NCI-H69 (cell line): ENCODE measurements at regions not wholly inside any gene's neighbourhood (a gene's known extent, or its start where the extent isn't known, plus 50 kb on each side); places are given as distances from the start of the nearest gene placed in this dataset.

Experiments
- DNase-seq: peaks from one replicate; lab custom pipeline; 2025; lab: John Stamatoyannopoulos, UW

DNA sequence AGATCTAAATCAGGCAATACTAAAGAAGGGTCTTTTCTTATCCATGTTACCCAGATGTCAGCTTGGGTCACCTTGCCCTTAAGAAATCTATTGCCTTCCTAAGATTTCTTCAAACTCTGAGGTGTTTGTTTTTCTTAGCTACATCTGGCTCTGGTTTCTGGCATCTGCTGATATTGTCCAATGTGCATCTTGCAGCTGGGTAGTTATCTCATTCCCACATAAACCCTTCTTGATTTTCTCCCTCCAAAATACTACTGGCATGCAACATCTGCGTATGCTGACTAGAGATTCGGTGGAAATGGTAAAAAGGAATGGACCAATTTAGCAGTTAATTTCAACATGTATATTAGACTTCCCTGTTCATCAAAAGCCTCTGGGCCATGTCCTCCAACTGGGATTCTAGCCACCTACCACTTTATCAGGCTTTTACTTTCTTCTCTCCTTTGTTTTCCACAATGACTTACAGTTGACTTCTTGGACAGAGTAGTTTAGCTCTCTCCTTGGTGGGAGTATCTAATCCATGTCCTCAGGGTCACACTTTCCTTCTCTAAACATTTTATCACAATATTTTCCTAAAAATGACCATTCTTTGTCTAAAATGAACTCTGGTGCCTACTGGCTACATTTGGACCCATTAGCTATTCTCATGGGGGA, 324.8 kb upstream of the FAR2 start:
- no peak for DNase-seq

DNA sequence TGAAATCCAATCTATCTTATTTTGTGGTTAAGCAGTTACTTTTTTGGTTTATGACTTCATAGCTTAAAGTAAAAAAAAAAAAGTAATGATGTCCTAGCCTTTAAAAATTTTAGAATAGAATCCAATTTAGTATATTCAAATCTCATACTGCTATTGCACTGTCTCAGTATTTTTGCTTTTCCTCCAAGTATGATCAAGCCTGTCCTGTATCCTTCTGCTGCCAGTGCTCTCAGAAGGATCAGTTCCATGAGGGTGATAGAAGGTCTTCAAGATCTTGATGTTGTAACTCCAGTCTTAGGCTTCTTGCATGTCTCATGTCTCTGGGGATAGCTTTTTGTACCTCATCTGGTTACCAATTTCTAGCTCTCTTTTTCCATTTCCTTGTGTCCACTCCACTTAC, 324.2 kb upstream of the FAR2 start:
- no peak for DNase-seq

DNA sequence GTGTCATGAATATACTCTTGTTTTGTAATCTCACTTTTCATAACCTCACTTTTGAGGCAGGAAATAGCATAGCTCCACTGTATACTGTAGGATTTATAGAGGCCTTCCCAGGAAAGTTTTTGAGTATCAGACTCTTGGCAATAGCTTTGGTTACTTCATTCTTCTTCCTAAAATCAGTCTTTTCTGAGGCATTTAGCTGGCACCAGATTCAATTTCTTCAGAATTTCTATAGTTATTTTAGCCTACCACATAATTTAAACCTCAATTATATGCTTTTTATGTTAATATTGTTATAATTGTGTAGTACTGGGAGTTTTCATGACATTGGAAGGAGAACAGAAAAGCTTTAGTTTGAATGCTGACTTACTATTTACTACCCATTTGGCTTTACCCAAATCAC, 322.3 kb upstream of the FAR2 start:
- no peak for DNase-seq

DNA sequence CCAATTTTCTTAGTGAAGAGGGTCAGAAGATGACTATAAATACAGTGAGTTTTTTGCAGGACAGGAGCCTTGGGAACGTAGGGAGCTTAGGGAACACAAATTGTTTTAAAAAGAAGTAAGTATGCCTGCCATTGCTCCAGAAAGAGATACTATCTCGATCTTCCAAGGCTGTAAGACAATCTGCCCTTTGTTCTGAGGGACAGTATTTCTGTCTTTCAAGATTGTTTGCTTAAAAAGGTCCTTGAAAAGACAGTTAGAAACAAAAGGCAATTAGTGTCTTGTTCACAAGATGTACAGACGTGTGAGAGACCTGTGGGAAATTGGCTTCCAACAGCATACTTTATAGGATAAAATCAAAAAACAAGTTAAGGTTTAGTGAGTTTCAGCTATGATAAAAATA, 321.2 kb upstream of the FAR2 start:
- no peak for DNase-seq

DNA sequence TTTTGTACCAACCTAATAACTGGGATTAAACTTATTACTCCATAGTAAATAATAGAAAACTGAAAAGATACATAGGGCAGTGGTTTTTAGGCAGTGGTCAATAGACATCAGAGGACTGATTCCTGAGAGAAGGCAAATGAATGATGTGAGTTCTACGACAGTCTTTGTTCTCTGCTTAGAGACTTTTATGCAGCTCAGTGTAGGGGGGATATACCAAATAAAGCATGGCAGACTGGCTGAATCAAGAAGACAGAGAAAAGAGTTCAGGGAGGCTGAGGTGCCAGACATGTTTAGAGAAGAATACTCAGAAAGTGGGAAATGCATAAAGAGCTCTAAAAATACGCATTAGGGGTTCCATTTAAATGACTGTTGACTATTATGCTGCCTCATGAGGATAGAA, 320.8 kb upstream of the FAR2 start:
- DNase-seq: no peak

DNA sequence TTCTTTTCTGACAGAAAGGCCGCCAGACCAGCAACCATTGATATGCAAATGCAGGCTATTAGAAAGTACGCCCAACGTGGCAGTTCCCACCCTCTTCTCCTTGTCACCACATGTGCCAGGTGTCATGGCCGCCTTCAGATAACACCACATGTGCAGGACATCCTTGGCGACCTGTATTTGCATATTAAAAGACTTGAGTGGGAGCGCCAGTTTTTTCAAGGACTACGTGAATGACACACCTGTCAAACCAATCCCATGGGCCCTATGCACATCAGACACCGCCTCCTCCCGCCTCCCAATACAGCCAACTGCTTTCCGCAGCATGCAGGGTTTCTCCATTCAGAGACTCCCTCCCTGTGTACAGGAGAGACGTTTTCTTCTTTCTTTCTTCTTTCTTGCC, 318.6 kb upstream of the FAR2 start:
- DNase-seq: peak; percentile 14

DNA sequence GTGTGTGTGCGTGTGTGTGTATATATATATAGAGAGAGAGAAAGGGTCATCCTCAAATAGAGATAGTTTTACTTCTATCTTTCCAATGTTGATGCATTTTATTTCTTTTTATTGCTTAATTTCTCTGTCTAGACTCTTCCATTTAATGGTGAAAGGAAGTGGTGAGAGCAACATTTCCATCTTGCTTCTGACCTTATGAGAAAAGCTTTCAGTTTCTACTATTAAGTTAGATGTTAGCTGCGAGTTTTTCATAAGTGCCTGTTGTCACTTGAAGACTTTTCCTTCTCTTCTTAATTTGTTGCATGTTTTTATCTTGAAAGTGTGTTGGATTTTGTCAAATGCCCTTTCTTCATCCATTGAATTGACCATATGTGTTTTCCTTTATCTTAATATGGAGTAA, 304.4 kb upstream of the FAR2 start:
- DNase-seq: no peak

DNA sequence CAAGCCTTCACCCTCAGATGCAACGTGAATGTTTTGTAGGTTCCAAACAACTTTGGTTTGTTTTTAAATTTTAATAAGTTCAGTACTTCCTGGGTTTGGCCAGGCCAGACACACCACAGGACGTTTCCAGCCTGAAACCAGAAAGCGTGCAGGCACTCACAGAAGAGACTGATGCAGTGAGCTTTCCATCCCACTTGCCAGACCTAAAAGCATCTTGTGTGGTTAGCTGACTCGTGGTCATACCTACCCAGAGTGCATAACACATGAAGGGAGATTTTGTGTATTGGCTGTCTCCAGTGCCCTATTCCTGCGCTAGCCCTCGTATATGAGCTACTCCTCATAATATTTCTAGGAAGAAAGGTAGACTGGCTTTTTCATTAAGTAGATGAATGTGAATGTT, 297.3 kb upstream of the FAR2 start:
- no peak for DNase-seq

DNA sequence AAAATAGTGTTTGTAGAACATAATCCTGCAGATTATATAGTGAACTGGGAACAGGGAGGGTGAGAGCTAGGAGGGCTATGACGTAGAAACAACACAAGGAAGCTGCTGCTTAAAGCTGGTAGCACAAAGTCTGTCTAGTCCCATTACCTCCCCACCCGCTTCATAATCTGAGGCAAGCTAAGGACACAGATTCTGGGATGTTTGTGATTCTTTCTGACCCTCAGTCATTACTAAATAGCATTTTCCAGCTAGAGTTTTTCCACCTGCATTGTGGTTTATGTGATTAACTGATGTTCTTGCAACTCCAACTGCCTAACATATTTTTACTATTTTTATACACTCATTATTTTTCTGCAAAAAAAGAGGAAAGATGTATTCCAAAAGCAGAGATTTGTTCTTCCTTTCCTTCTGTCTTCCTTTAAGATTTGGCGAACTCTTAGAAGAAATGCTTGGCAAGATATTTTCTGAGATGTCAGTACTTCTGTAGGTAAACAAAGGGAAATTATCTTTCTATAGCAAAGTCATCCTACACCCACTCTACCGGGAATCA, 293.2 kb upstream of the FAR2 start:
- DNase-seq: no peak

DNA sequence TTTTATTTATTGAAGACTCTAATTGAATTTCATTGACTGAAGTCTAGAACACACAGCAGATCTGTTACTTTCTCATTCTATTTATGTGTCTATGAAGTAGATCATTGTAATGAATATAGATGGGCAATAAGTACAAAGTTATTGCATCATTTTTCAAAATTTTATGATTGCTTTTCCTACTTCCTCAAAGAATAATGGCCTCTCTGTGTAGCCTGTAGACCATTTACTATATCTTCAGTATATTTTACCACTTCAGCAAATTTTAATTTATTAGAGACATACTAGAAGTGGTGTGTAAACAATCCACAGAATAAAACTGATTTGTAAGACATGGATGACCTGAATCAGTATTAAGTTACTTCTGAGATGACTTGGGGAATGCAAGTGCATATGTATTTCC, 291.7 kb upstream of the FAR2 start:
- no peak for DNase-seq

DNA sequence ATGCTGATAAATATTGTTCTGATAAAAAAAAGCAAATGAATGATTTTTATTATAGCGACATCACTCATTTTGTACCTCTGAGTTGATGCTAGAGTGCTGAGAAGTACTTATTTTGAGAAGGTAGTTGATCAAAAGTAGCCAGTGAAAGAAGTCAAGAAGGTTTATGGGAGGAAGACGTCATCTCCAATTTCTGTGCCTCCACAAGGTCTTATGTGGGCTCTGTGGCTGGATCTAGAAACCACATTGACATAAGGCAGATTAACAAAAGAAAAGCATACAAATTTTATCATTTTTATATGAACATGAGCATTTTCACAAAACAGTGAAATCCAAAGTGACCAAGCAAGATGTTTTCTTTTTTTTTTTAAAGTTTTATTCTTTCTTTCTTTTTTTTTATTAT, 289.5 kb upstream of the FAR2 start:
- no peak for DNase-seq

DNA sequence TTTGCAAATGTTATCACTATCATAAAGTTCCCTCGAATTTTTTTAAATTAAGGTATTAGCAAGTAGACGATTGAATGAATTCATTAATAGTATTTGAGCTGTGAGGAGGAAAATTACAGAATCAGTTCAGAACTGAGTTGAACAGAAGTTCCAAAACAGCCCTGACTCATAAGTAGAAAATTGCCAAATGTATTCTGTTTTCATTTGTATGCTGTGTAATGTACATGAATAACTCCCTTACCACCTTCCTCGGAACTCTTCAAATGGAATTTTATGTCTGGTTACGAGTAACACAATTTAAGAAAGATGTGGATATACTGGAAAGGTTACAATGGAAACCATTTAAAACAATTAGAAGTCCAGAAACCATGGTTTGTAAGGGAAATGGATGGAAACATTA, 283.3 kb upstream of the FAR2 start:
- no peak for DNase-seq

DNA sequence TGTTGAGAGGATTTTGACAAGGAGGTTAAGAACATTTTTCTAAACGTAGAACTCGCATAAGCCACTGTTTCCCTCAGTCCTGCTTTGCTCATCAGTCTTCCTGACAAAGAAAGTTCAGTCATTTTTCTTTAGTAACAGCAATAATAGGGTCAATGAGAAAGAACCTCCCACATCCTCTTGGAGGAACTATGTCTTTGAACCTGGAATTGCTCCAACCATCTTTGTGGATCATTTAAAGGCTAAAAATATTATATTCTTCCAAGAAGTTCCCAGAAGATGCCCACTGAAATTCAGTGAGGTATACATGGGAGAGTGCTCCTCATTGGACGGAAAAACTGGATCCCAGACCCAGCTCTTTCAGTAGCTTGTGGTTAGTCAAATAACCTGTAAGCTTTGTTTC, 282.8 kb upstream of the FAR2 start:
- DNase-seq: no peak

DNA sequence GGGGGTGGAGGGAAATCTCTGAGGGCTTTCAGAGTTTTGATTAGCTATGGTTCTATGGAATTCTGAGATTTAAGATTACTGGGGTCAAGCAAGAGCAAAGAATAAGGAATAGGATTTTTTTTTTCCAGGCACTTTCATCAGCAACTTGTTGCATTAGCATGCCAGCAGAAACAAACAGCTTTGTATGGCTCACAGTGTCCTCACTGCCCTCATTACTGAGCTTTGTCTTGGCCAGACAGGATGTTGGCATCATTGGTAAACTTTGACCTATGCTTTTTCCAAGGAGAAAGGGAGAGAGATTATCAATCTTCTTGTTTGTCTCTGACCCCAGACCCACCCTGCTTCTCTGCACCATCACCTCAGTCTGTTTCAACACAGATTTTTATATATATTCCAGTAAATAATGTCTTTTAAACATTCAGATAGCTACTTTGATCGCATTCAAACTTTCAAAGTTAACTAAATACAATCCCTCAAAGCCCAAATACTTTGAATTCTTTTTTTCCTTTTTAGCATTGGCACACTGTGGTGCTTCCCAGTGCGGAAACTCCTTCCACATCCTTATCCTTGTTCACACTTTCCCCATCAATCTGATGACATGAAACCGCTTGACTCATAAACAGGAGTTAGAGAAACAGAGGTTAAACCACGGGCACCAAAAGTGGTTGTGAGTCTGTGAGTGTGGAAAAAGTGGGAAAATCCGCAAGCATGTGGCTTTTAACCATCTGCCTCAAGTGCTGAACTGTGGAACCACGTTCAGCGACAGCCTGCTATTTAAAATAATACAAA, 282.2 kb upstream of the FAR2 start:
- DNase-seq: no peak

DNA sequence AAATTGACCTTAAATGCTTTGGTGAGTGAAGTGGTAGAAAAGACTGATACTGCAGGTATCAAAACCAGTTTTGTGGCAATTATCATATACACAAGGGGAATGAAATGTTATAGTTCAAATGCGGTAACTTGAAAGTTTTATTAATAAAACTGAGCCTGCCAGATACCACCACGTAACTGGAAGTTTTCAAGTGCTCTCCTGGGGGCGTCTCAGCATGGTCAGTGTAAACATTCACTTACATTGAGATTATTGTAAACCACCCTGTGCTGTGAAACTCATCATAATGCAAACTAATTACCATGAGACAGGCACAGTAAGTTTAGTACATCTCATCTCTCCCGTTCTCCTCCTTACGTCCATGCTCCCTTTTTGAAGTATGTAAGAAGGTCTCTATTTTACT, 280.7 kb upstream of the FAR2 start:
- DNase-seq: no peak

DNA sequence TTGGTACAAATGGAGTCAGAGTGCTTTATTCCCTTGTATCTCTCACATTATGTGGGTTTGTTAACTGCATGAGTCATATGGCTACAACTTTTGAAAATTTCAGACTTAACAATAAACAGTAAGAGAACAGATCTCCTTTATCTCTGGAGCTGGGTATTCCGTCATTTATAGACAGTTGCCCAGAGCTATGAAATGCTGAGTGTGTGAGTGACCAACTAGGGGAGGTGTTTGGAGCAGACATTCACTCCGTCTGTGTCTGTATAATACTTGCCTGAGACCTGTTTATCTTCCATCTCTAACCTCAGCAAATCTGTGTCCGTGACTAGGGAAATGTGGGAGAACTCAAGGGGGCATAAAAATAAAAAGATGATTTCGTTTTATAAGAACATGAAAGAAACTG, 279.9 kb upstream of the FAR2 start:
- no peak for DNase-seq

DNA sequence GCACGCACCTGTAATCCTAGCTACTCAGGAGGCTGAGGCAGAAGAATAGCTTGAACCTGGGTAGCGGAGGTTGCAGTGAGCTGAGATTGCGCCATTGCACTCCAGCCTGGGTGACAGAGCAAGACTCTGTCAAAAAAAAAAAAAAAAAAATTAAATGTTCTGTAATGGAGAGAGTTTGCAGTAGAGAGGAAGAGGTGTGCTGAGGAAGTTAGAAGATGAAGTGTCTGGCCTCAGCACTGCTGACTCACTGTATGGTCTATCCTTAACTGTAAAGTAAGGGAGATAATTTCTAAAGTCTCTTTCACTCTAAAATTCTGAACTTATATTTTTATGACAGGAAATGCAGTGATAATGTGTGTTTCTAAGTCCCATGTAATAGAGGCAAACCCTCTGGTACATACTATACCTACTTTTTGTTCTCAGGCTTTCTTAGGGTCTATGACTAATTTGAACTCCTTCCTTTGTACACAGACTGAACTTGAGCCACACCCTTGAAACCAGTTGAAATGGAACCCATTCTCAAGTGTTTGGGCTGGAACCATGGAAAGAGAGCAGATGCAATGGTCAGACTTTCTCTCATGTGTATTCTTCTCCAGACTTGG, 278.1 kb upstream of the FAR2 start:
- DNase-seq: no peak

DNA sequence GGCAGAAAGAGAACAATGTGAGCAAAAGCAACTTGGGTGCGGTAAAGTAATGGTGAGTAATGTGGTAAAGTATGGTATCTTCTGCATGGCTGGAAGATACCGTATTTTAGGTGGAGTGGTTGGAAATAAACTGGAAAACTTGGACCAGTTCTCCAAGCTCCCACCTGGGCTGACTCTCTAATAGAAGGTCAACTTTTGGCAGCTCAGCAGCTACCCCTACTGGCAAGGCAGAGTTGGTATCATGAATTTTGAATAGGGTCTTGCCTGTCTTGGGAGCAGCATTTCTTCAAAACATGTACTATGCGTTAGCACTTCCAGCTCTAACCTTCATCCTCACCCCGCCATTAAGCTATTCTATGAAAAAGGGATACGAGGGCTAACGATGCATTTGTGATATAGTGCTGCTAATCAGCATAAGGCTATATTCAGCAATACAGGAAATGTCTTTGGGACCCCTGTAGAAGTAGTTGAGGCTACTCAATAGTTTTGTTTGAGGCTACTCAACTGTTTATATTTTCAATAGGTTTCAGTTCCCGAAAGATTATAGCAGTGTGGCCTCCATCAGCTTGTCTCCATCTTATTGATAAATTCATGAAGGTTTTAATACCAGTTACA, 276.3 kb upstream of the FAR2 start:
- DNase-seq: peak; percentile 3

DNA sequence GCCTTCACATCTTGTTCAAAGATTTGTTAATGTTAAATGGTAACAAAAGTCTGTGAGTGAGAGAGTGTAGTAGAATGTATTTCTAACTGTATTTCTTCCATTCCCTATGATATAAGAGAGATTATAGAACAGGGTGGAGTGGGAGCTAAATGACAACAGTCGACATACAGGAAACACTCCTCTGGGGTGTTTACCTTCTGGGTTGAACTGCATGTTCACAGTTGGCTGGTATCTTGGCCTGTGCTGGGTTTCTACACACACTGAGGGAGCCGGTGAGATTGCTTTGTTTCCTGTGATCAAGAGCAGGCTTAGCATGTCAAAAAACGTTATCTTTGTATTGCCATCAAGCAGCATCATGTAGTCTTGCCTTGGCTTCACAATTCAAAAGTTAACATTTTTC, 274.3 kb upstream of the FAR2 start:
- DNase-seq: no peak

DNA sequence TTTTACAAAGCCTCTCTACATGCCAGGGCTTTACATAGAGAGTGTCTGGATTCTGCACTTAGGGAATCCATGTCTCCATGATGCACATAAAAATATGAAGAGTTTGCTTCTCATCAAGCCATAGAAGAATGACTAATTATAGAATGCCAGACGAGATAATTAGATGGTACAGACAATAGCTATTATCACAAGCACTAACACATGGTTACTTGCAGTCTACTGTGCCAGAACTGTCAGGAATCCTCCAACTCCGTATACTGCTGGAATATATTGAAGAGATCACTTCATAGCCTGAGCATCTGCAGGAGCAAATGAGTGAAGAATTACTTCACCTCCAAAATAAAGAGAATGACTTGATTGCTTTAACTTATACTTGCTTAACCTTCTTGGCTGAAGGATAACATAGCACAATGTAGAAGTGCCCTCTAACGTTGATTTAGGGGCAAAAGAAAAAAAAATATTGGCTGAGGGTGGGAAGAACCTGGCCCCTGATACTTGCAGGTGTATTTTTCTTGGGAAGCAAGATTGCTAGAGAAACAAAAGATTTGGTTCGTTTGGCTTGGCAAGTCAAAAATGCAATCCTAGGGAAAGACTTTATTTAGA, 272.8 kb upstream of the FAR2 start:
- no peak for DNase-seq

DNA sequence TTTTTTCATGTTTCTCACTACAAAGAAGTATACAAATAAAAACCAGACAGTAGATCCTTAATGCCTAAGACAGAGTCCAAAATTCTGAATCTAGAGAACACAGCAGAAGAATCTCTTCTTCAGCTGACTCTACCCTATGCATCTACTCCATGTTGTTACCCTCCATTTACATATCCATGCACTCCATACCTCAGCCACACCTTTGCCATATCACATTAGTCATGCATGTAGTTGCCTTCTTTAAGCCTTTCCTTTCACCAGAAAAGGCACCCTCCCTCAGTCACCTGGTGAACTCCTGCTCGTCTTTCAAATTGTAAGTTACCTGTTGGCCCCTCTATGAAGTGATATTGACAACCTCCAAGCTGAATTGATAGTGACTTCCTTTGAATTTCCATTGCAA, 271.2 kb upstream of the FAR2 start:
- no peak for DNase-seq

DNA sequence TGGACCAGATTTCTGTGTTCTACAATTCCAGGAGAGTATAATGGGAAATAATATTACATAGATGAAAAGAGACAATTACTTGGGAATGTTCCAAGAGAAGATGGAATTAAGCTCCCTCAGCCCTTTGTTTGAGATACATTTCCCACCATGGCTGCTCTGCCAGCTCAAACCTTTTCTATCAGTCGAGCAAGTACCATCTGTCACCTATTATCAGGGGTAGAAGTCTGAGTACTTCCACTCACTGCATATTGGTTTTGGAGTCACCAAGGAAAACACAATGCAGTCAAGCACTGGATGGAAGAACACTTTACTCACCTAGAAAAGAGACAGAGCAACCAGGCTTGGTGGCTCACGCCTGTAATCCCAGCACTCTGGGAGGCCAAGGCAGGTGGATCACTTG, 270.4 kb upstream of the FAR2 start:
- DNase-seq: no peak

DNA sequence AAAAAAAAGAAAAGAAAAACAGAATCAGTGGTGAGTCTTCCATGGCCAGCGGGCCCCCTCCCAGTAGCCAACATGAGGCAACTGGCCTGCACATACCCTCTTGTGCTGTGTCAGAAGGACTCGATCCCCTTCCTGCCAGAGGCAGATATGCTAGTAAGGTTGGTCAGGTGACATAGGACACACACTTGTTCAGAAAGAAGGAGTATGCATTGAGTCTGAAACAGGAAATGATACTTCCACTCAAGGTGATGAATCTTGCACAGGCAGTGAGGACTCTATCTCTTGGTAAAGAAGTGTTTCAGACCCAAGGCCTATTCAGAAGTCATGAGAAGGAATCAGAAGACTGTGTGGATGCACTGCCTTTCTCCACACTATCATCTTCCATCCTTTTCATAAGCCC, 269.7 kb upstream of the FAR2 start:
- DNase-seq: no peak
